22Rv1 (cell line): ENCODE measurements at regions not wholly inside any gene's neighbourhood (a gene's known extent, or its start where the extent isn't known, plus 50 kb on each side); places are given as distances from the start of the nearest gene placed in this dataset.

ENCODE experiments used
- CTCF ChIP-seq: fragments of 450-650 bp; IDR thresholded peaks from 2 replicates; pipeline ENCODE4 v1.5.1; 2017; ENCODE audit warnings: mild to moderate bottlenecking
- ZFX ChIP-seq: fragments of 450-650 bp; IDR thresholded peaks from 2 replicates; pipeline ENCODE4 v1.6.1; 2017; ENCODE audit warnings: antibody characterized with exemption, borderline replicate concordance

- TF ChIP-seq CTCF, result no peak
- TF ChIP-seq ZFX, result no peak
Observed at GRCh38 chr1:17887661-17888371, 132.7 kb downstream of the ACTL8 start.
